MCF 10A (cell line): ENCODE measurements at regions not wholly inside any gene's neighbourhood (a gene's known extent, or its start where the extent isn't known, plus 50 kb on each side); places are given as distances from the start of the nearest gene placed in this dataset.

Experiments used
- BruUV-seq: library from RNA; stranded (reverse); fragments of 400-500 nt; replicated peaks from 2 replicates; lab custom pipeline; 2021; lab: Mats Ljungman, UMichigan
- CTCF ChIA-PET: fragments of 300-600 bp; sonication (Branson Sonifier 250); formaldehyde crosslinking; extraction: SDS; loops from one replicate; lab custom pipeline; 2021; ENCODE audit warnings: antibody characterized with exemption, inconsistent platforms; lab: Yijun Ruan, JAX
- POLR2A ChIA-PET: fragments of 300-600, 350-650 bp; sonication (Branson Sonifier 250); formaldehyde crosslinking; extraction: SDS; loops from one replicate; lab custom pipeline; 2020; ENCODE audit warnings: antibody characterized with exemption, inconsistent platforms; lab: Yijun Ruan, JAX
- DNase-seq: peaks from one replicate; pipeline ENCODE4 v3.0.0-alpha.2; 2018; ENCODE audit not compliant: unreplicated experiment
- H3K27ac Mint-ChIP-seq: one replicate; pipeline ENCODE4 v1.8.0; 2022; ENCODE audit warnings: mild to moderate bottlenecking, low read depth, mixed read lengths; ENCODE audit not compliant: unreplicated experiment
- H3K27me3 Mint-ChIP-seq: one replicate; pipeline ENCODE4 v1.8.0; 2022; ENCODE audit warnings: mixed read lengths; ENCODE audit not compliant: insufficient read depth, unreplicated experiment
- H3K36me3 Mint-ChIP-seq: one replicate; pipeline ENCODE4 v1.8.0; 2022; ENCODE audit warnings: mild to moderate bottlenecking, moderate library complexity, mixed read lengths; ENCODE audit not compliant: insufficient read depth, unreplicated experiment
- H3K4me1 Mint-ChIP-seq: one replicate; pipeline ENCODE4 v1.8.0; 2022; ENCODE audit warnings: mixed read lengths; ENCODE audit not compliant: insufficient read depth, unreplicated experiment
- H3K4me3 Mint-ChIP-seq: one replicate; pipeline ENCODE4 v1.8.0; 2022; ENCODE audit warnings: mild to moderate bottlenecking, moderate library complexity, mixed read lengths; ENCODE audit not compliant: unreplicated experiment
- H3K9me3 Mint-ChIP-seq: one replicate; pipeline ENCODE4 v1.8.0; 2022; ENCODE audit warnings: mixed read lengths; ENCODE audit not compliant: unreplicated experiment
- CTCF ChIP-seq: fragments of 200-600 bp; IDR thresholded peaks from one replicate; pipeline ENCODE4 v1.8.0; 2022; ENCODE audit warnings: antibody characterized with exemption, mild to moderate bottlenecking; ENCODE audit not compliant: unreplicated experiment
- intact Hi-C: fragments of 100-400 bp; cut with micrococcal nuclease; formaldehyde crosslinking; loops from 2 replicates; pipeline ENCODE4 v1.14.1; 2022

GRCh38 chr4:89174784-89175183 lies 63.5 kb downstream of the TIGD2 start:
- no TSS peak for BruUV-seq
- Mint-ChIP-seq H3K27ac (no peak overlapping the region), H3K9me3 (no peaks in the 10 kb centered on the region), H3K4me3 (no peak overlapping the region), H3K27me3 (no peaks in the 10 kb centered on the region), H3K36me3 (peaks cover 6% of the 10 kb centered on the region), H3K4me1 (no peaks in the 10 kb centered on the region)
- ChIA-PET POLR2A (no interaction called here), CTCF (interaction anchor here (0.7 to 3.2 kb wide), 3 partner anchors 11 to 17 kb away, joined by 3 to 13 read pairs (median 3); no protein-coding TSS in a partner anchor)
- DNase-seq, result no peak
- TF ChIP-seq CTCF, result no peak
- intact Hi-C loops, result no loop called here

DNA sequence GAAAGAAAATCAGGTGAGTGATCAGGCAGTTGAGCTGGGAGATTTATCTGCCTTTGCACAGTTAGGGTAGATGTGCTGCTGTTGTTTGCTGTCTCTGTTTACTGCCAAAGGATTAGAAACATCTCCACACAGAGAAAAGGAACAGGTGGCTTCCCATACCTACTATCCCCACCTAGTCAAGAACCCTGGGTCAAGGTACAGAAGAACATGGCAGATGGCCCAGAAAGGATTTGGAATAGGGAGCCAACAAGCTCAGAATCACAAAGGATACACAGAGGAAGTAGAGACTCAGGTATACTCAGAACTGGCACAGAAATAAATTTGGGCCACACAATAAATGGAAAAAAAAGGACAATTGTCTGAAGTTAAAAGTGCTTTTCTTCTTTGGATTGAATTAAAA lies 64.3 kb downstream of the TIGD2 start:
- BruUV-seq, result no TSS peak
- POLR2A ChIA-PET, result no interaction called here
- no peaks in the 10 kb centered on the region for H3K27me3 Mint-ChIP-seq

GRCh38 chr4:89177807-89178206 lies 66.5 kb downstream of the TIGD2 start:
- Mint-ChIP-seq H3K9me3 (no peaks in the 10 kb centered on the region), H3K27me3 (no peaks in the 10 kb centered on the region), H3K4me1 (no peaks in the 10 kb centered on the region), H3K4me3 (no peak overlapping the region), H3K36me3 (peaks cover 3% of the 10 kb centered on the region), H3K27ac (no peak overlapping the region)
- ChIA-PET CTCF (interaction anchor here (0.8 to 3.2 kb wide), 2 partner anchors 14 to 18 kb away, joined by 4 to 13 read pairs; no protein-coding TSS in a partner anchor), POLR2A (no interaction called here)
- TF ChIP-seq CTCF, result no peak
- intact Hi-C loops, result no loop called here
- DNase-seq, result no peak
- BruUV-seq, result no TSS peak

More for the DNA sequence above, 64.3 kb downstream of the TIGD2 start:
- intact Hi-C loops, result no loop called here
- CTCF ChIA-PET, result interaction anchor here (0.9 to 3.2 kb wide), 3 partner anchors 12 to 51 kb away, joined by 3 to 13 read pairs (median 3); no protein-coding TSS in a partner anchor
- DNase-seq, result no peak
- TF ChIP-seq CTCF, result no peak
- Mint-ChIP-seq H3K36me3 (peaks cover 6% of the 10 kb centered on the region), H3K4me1 (no peaks in the 10 kb centered on the region), H3K27ac (no peak overlapping the region), H3K9me3 (no peaks in the 10 kb centered on the region), H3K4me3 (no peak overlapping the region)

DNA sequence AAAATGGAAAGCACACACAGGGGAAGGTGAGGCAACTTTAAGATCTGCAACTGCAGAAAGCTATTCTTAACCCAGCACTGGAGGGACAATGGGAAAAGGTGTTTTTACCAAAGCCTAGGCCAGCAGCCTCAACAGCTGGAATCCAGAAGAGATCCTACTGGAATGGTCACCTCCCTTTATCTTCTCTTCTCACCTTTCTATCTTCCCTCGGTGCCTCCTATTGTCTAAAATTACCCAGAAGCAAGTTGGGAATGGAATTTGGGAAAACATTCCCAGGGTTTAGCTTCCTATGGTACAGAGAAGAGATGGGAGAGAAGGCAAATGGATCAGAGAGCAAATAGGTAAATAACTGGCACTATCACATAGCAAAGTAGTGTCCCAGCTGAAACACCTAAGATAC lies 73.1 kb downstream of the TIGD2 start:
- no TSS peak for BruUV-seq

More for the DNA sequence above, 73.1 kb downstream of the TIGD2 start:
- H3K36me3 Mint-ChIP-seq, result no peaks in the 10 kb centered on the region
- no peak overlapping the region for H3K4me3 Mint-ChIP-seq
- no peaks in the 10 kb centered on the region for H3K27me3 Mint-ChIP-seq
- POLR2A ChIA-PET, result no interaction called here
- no peak for TF ChIP-seq CTCF
- H3K4me1 Mint-ChIP-seq, result no peaks in the 10 kb centered on the region
- CTCF ChIA-PET, result no interaction called here
- intact Hi-C loops, result no loop called here
- no peak for DNase-seq
- H3K9me3 Mint-ChIP-seq, result no peaks in the 10 kb centered on the region
- H3K27ac Mint-ChIP-seq, result no peak overlapping the region
